HG02759 (cell line): ENCODE measurements at regions not wholly inside any gene's neighbourhood (a gene's known extent, or its start where the extent isn't known, plus 50 kb on each side); places are given as distances from the start of the nearest gene placed in this dataset.

Experiments
- ATAC-seq: cut with Tn5 transposase; IDR thresholded peaks from one replicate; pipeline ENCODE4 v1.9.1; 2021; ENCODE audit warnings: mild to moderate bottlenecking, moderate library complexity; ENCODE audit not compliant: unreplicated experiment

GRCh38 chr2:12050396-12050795, 304.0 kb downstream of the LPIN1 start:
- ATAC-seq = peak; percentile 67

- ATAC-seq = no peak
Measured at GRCh38 chr2:12051831-12052230, 305.4 kb downstream of the LPIN1 start.

- ATAC-seq = no peak
Measured at GRCh38 chr2:12052796-12053195, 306.4 kb downstream of the LPIN1 start.

GRCh38 chr2:12054956-12055618, 308.7 kb downstream of the LPIN1 start:
- ATAC-seq = no peak

- ATAC-seq = peak; percentile 94
Measured at GRCh38 chr2:12057436-12058166, 311.2 kb downstream of the LPIN1 start.

- no peak for ATAC-seq
Measured at GRCh38 chr2:12059616-12060441, 313.4 kb downstream of the LPIN1 start.

- ATAC-seq = no peak
Measured at GRCh38 chr2:12060886-12061285, 314.5 kb downstream of the LPIN1 start.

- ATAC-seq = no peak
Measured at GRCh38 chr2:12061286-12062052, 315.0 kb downstream of the LPIN1 start.

- no peak for ATAC-seq
Measured at GRCh38 chr2:12062053-12062395, 315.6 kb downstream of the LPIN1 start.

GRCh38 chr2:12063210-12063609, 316.8 kb downstream of the LPIN1 start:
- no peak for ATAC-seq

GRCh38 chr2:12064153-12064552, 317.7 kb downstream of the LPIN1 start:
- no peak for ATAC-seq

- no peak for ATAC-seq
Measured at GRCh38 chr2:12066116-12066515, 319.7 kb downstream of the LPIN1 start.

- no peak for ATAC-seq
Measured at GRCh38 chr2:12066986-12067385, 320.6 kb downstream of the LPIN1 start.

GRCh38 chr2:12068796-12069538, 322.5 kb downstream of the LPIN1 start:
- no peak for ATAC-seq

- ATAC-seq = peak; percentile 32
Measured at GRCh38 chr2:12070153-12070552, 323.7 kb downstream of the LPIN1 start.

- ATAC-seq = peak; percentile 30
Measured at GRCh38 chr2:12070581-12070980, 324.1 kb downstream of the LPIN1 start.

- peak; percentile 51 for ATAC-seq
Measured at GRCh38 chr2:12071318-12071717, 324.9 kb downstream of the LPIN1 start.

GRCh38 chr2:12073217-12073852, 326.9 kb downstream of the LPIN1 start:
- no peak for ATAC-seq

- ATAC-seq = peak; percentile 28
Measured at GRCh38 chr2:12074126-12074844, 327.9 kb downstream of the LPIN1 start.
